B cell (primary cell): ENCODE measurements at regions not wholly inside any gene's neighbourhood (a gene's known extent, or its start where the extent isn't known, plus 50 kb on each side); places are given as distances from the start of the nearest gene placed in this dataset.

Source experiments
- ATAC-seq: fragments of 200-7000 bp; cut with Tn5 transposase; one replicate; pipeline ENCODE4 v1.10.0; 2021; ENCODE audit warnings: low read depth, mild to moderate bottlenecking, moderate number of reproducible peaks, moderate library complexity
- CTCF ChIA-PET: fragments of 350-600 bp; sonication (Branson Sonifier 250); formaldehyde crosslinking; loops from one replicate; lab custom pipeline; 2021; ENCODE audit warnings: antibody characterized with exemption, inconsistent platforms; lab: Charles Lee
- POLR2A ChIA-PET: fragments of 350-600 bp; sonication (Branson Sonifier 250); formaldehyde crosslinking; loops from one replicate; lab custom pipeline; 2021; ENCODE audit warnings: antibody characterized with exemption; lab: Charles Lee
- DNase-seq: peaks from one replicate; pipeline ENCODE4 v3.0.0; 2013
- H2AFZ ChIP-seq: 2 replicates; pipeline ENCODE4 v1.6.1; 2012; ENCODE audit warnings: mild to moderate bottlenecking, low read depth, low read length; ENCODE audit not compliant: insufficient read depth, poor library complexity, severe bottlenecking
- H3K27ac ChIP-seq, 2 donors: 1 replicate in 1 of 2; 2 replicates in 1 of 2; pipeline ENCODE4 v1.5.1; 2012 to 2013; ENCODE audit warnings: low read length in 2 of 2, mild to moderate bottlenecking in 2 of 2, moderate library complexity in 1 of 2
- H3K27me3 ChIP-seq, 4 experiments: fragments of 200-600 bp in 1 of 4; sonication (generic) in 1 of 4; replicated peaks in 1 of 4; 1 replicate in 2 of 4; 2 replicates in 2 of 4; pipeline versions ENCODE4 v1.6.1 to v1.7.0; 2013 to 2016; ENCODE audit warnings: low read length in 3 of 4, mild to moderate bottlenecking in 2 of 4, mixed read lengths in 1 of 4, moderate library complexity in 1 of 4; ENCODE audit not compliant: insufficient read depth in 4 of 4, control insufficient read depth in 3 of 4; ENCODE audit errors: control extremely low read depth in 1 of 4
- H3K36me3 ChIP-seq, 2 experiments: replicated peaks in 1 of 2; 1 replicate in 1 of 2; 2 replicates in 1 of 2; pipeline versions ENCODE4 v1.6.1 to v1.7.1; 2013; ENCODE audit warnings: low read length in 1 of 2; ENCODE audit not compliant: insufficient read depth in 2 of 2, control insufficient read depth in 1 of 2; ENCODE audit errors: control extremely low read depth in 1 of 2, extremely low read depth in 1 of 2
- H3K4me1 ChIP-seq, 2 donors: fragments of 200-600 bp in 1 of 2; sonication (generic) in 1 of 2; 1 replicate in 1 of 2; 2 replicates in 1 of 2; pipeline versions ENCODE4 v1.5.1 to v1.6.1; 2013 to 2017; ENCODE audit warnings: low read length in 2 of 2; ENCODE audit not compliant: control insufficient read depth in 2 of 2, insufficient read depth in 2 of 2
- H3K4me2 ChIP-seq: replicated peaks from 2 replicates; pipeline ENCODE3; 2012; ENCODE audit warnings: mild to moderate bottlenecking, low read depth, low read length; ENCODE audit not compliant: poor library complexity, severe bottlenecking
- H3K4me3 ChIP-seq, 5 experiments: fragments of 200-600 bp in 1 of 5; sonication (generic) in 1 of 5; 1 replicate in 3 of 5; 2 replicates in 2 of 5; pipeline versions ENCODE4 v1.5.1 to v1.7.0; 2011 to 2016; ENCODE audit warnings: low read length in 4 of 5, mild to moderate bottlenecking in 4 of 5, low read depth in 2 of 5, control low read depth in 1 of 5, moderate library complexity in 1 of 5; ENCODE audit not compliant: insufficient read depth in 1 of 5; ENCODE audit errors: control extremely low read depth in 1 of 5, extremely low read depth in 1 of 5
- H3K79me2 ChIP-seq: fragments of 200-600 bp; sonication (generic); one replicate; pipeline ENCODE4 v1.6.0; 2016; ENCODE audit warnings: low read length; ENCODE audit not compliant: control insufficient read depth, insufficient read depth
- H3K9ac ChIP-seq: fragments of 200-600 bp; sonication (generic); 2 replicates; pipeline ENCODE4 v1.6.1; 2017; ENCODE audit warnings: mild to moderate bottlenecking, low read length, moderate library complexity
- H3K9me3 ChIP-seq, 3 donors: one replicate each; pipeline versions ENCODE4 v1.6.1 to v1.7.1; 2013; ENCODE audit warnings: low read length in 2 of 3; ENCODE audit not compliant: control insufficient read depth in 2 of 3, insufficient read depth in 1 of 3; ENCODE audit errors: control extremely low read depth in 1 of 3
- H4K20me1 ChIP-seq: 2 replicates; pipeline ENCODE4 v1.6.0; 2012; ENCODE audit warnings: mild to moderate bottlenecking, low read length; ENCODE audit not compliant: insufficient read depth, control insufficient read depth, poor library complexity, severe bottlenecking
- H3K27ac Mint-ChIP-seq: one replicate; pipeline ENCODE4 v1.8.0; 2021; ENCODE audit warnings: mixed read lengths
- H3K27me3 Mint-ChIP-seq: one replicate; pipeline ENCODE4 v1.8.0; 2021; ENCODE audit warnings: mixed read lengths
- H3K4me1 Mint-ChIP-seq: one replicate; pipeline ENCODE4 v1.8.0; 2021; ENCODE audit warnings: mixed read lengths
- H3K4me3 Mint-ChIP-seq: one replicate; pipeline ENCODE4 v1.8.0; 2021; ENCODE audit warnings: mixed read lengths
- H3K9me3 Mint-ChIP-seq: one replicate; pipeline ENCODE4 v1.8.0; 2022; ENCODE audit warnings: mixed read lengths; ENCODE audit not compliant: insufficient read depth
- CTCF ChIP-seq: fragments of 200-600 bp; IDR thresholded peaks from one replicate; pipeline ENCODE4 v1.8.0; 2022; ENCODE audit warnings: antibody characterized with exemption, mild to moderate bottlenecking
- EZH2 ChIP-seq: IDR thresholded peaks from 2 replicates; pipeline ENCODE4 v1.6.1; 2012; ENCODE audit warnings: borderline replicate concordance, low read depth, mild to moderate bottlenecking, moderate library complexity, low read length; ENCODE audit not compliant: insufficient read depth, poor library complexity, severe bottlenecking
- WGBS: methylation state at CpG from one replicate; pipeline ENCODE4 v1.1.5; 2013; ENCODE audit warnings: missing lambda C conversion rate; ENCODE audit not compliant: insufficient coverage; 5-methylcytosine and 5-hydroxymethylcytosine counted together
- intact Hi-C: fragments of 100-400 bp; cut with micrococcal nuclease; formaldehyde crosslinking; loops from one replicate; pipeline ENCODE4 v1.10.0; 2022

GRCh38 chr14:95025941-95026340, 131.4 kb downstream of the DICER1 start:
- POLR2A ChIA-PET, result no interaction called here
- H3K27ac Mint-ChIP-seq, result no peak overlapping the region
- no peaks in the 10 kb centered on the region for H3K9me3 Mint-ChIP-seq
- H3K27ac ChIP-seq, result no peak overlapping the region
- no peak for ATAC-seq
- H3K79me2 ChIP-seq, result no peaks in the 10 kb centered on the region
- H3K4me3 Mint-ChIP-seq, result no peak overlapping the region
- peaks cover 0 to 11% (median 0%) of the 10 kb centered on the region in 4 experiments for H3K27me3 ChIP-seq
- H3K4me2 ChIP-seq, result no peak overlapping the region
- H3K4me1 Mint-ChIP-seq, result no peaks in the 10 kb centered on the region
- intact Hi-C loops, result no loop called here
- CTCF ChIA-PET, result no interaction called here
- no peaks in the 10 kb centered on the region for H3K4me1 ChIP-seq
- no peak overlapping the region for H3K9ac ChIP-seq
- 95% methylated on average over 4 of the region's 6 CpGs for WGBS
- H4K20me1 ChIP-seq, result no peaks in the 10 kb centered on the region
- no peak for DNase-seq
- H3K4me3 ChIP-seq, result no peak overlapping the region
- TF ChIP-seq CTCF, result no peak
- TF ChIP-seq EZH2, result no peak
- H3K9me3 ChIP-seq, result peaks cover 0 to 3% (median 0%) of the 10 kb centered on the region in 3 donors
- peaks cover 20% of the 10 kb centered on the region for H3K27me3 Mint-ChIP-seq
- H2AFZ ChIP-seq, result no peak overlapping the region
- no peaks in the 10 kb centered on the region for H3K36me3 ChIP-seq

- ChIA-PET POLR2A (no interaction called here), CTCF (no interaction called here)
- no peaks in the 10 kb centered on the region for H3K4me1 Mint-ChIP-seq
- H4K20me1 ChIP-seq, result no peaks in the 10 kb centered on the region
- no peaks in the 10 kb centered on the region for H3K9me3 Mint-ChIP-seq
- H3K9me3 ChIP-seq, result peaks cover 0 to 3% (median 0%) of the 10 kb centered on the region in 3 donors
- H3K79me2 ChIP-seq, result no peaks in the 10 kb centered on the region
- H3K4me2 ChIP-seq, result no peak overlapping the region
- H3K4me3 Mint-ChIP-seq, result no peak overlapping the region
- ATAC-seq, result no peak
- H3K27ac ChIP-seq, result no peak overlapping the region
- WGBS, result 73% methylated on average over 3 of the region's 4 CpGs
- no peak overlapping the region for H3K9ac ChIP-seq
- H3K36me3 ChIP-seq, result no peaks in the 10 kb centered on the region
- no peak for DNase-seq
- H3K27me3 Mint-ChIP-seq, result peaks cover 23% of the 10 kb centered on the region
- H3K4me1 ChIP-seq, result no peaks in the 10 kb centered on the region
- H3K27ac Mint-ChIP-seq, result no peak overlapping the region
- no peak overlapping the region for H2AFZ ChIP-seq
- peaks cover 0 to 11% (median 0%) of the 10 kb centered on the region in 4 experiments for H3K27me3 ChIP-seq
- no peak overlapping the region for H3K4me3 ChIP-seq
- intact Hi-C loops, result no loop called here
- TF ChIP-seq CTCF (no peak), EZH2 (no peak)
Measured at GRCh38 chr14:95025218-95025617, 132.1 kb downstream of the DICER1 start.
